ENCODE measurements at regions not wholly inside any gene's neighbourhood (a gene's known extent, or its start where the extent isn't known, plus 50 kb on each side); places are given as distances from the start of the nearest gene placed in this dataset.

- TF ChIP-seq CTCF (IDR thresholded peaks at IDR 0.05; ENCODE audit: low read depth, low read length, poor library complexity, severe bottlenecking) (peak; percentile 89), EZH2phosphoT487 (IDR thresholded peaks at IDR 0.05; ENCODE audit: borderline replicate concordance, low read length) (no peak)
Observed at GRCh38 chr2:234288974-234289455, 207.9 kb downstream of the ARL4C start.
